ENCODE measurements at regions not wholly inside any gene's neighbourhood (a gene's known extent, or its start where the extent isn't known, plus 50 kb on each side); places are given as distances from the start of the nearest gene placed in this dataset.

GRCh38 chr12:90428881-90429280 lies 526.1 kb downstream of the CCER1 start:
- TF ChIP-seq CTCF (IDR thresholded peaks at IDR 0.05) = no peak
- no peaks in the 10 kb centered on the region for H3K36me3 ChIP-seq

GRCh38 chr12:90428465-90428864 lies 526.5 kb downstream of the CCER1 start:
- Histone ChIP-seq H3K27me3 (ENCODE audit: low read depth) (no peaks in the 10 kb centered on the region), H3K36me3 (no peaks in the 10 kb centered on the region)
- no peak for ATAC-seq

More at GRCh38 chr12:90428881-90429280, 526.1 kb downstream of the CCER1 start:
- DNase-seq (no peak), ATAC-seq (no peak)
- Histone ChIP-seq H3K4me1 (no peaks in the 10 kb centered on the region), H3K4me3 (no peak overlapping the region), H3K27ac (no peak overlapping the region), H3K27me3 (ENCODE audit: low read depth) (no peaks in the 10 kb centered on the region), H3K9me3 (no peaks in the 10 kb centered on the region)
- intact Hi-C loops (cut with DNase I) = no loop called here

GRCh38 chr12:90423965-90424364 lies 531.0 kb downstream of the CCER1 start:
- TF ChIP-seq CTCF (IDR thresholded peaks at IDR 0.05) = no peak
- Histone ChIP-seq H3K4me1 (no peaks in the 10 kb centered on the region), H3K27ac (no peak overlapping the region), H3K36me3 (no peaks in the 10 kb centered on the region), H3K9me3 (no peaks in the 10 kb centered on the region), H3K4me3 (no peak overlapping the region), H3K27me3 (ENCODE audit: low read depth) (no peaks in the 10 kb centered on the region)
- intact Hi-C loops (cut with DNase I) = no loop called here
- ATAC-seq (no peak), DNase-seq (no peak)

More at GRCh38 chr12:90428465-90428864, 526.5 kb downstream of the CCER1 start:
- intact Hi-C loops (cut with DNase I) = no loop called here
- Histone ChIP-seq H3K27ac (no peak overlapping the region), H3K4me3 (no peak overlapping the region), H3K4me1 (no peaks in the 10 kb centered on the region), H3K9me3 (no peaks in the 10 kb centered on the region)
- DNase-seq = no peak
- TF ChIP-seq CTCF (IDR thresholded peaks at IDR 0.05) = no peak

- H3K9me3 ChIP-seq = peaks cover under 1% of the 10 kb centered on the region
- no peak for TF ChIP-seq CTCF (IDR thresholded peaks at IDR 0.05)
- no peaks in the 10 kb centered on the region for H3K27me3 ChIP-seq (ENCODE audit: low read depth)
- H3K27ac ChIP-seq = no peak overlapping the region
- no peak for DNase-seq
- no peak for ATAC-seq
- no peaks in the 10 kb centered on the region for H3K4me1 ChIP-seq
- intact Hi-C loops (cut with DNase I) = no loop called here
- no peaks in the 10 kb centered on the region for H3K36me3 ChIP-seq
- H3K4me3 ChIP-seq = no peak overlapping the region
Observed at GRCh38 chr12:90410962-90411361, 544.0 kb downstream of the CCER1 start.

GRCh38 chr12:90407841-90408240 lies 547.1 kb downstream of the CCER1 start:
- intact Hi-C loops (cut with DNase I) = no loop called here
- H3K4me3 ChIP-seq = no peak overlapping the region
- no peak overlapping the region for H3K27ac ChIP-seq
- no peaks in the 10 kb centered on the region for H3K4me1 ChIP-seq
- no peaks in the 10 kb centered on the region for H3K9me3 ChIP-seq
- no peaks in the 10 kb centered on the region for H3K27me3 ChIP-seq (ENCODE audit: low read depth)
- no peaks in the 10 kb centered on the region for H3K36me3 ChIP-seq
- ATAC-seq (no peak), DNase-seq (no peak)
- TF ChIP-seq CTCF (IDR thresholded peaks at IDR 0.05) = no peak

- Histone ChIP-seq H3K4me1 (no peaks in the 10 kb centered on the region), H3K9me3 (no peaks in the 10 kb centered on the region), H3K27ac (no peak overlapping the region), H3K36me3 (no peaks in the 10 kb centered on the region), H3K27me3 (ENCODE audit: low read depth) (no peaks in the 10 kb centered on the region), H3K4me3 (no peak overlapping the region)
- DNase-seq (no peak), ATAC-seq (no peak)
- intact Hi-C loops (cut with DNase I) = no loop called here
- TF ChIP-seq CTCF (IDR thresholded peaks at IDR 0.05) = no peak
Observed at GRCh38 chr12:90404071-90404470, 550.9 kb downstream of the CCER1 start.
